HUDEP-2 (cell line): ENCODE measurements at regions not wholly inside any gene's neighbourhood (a gene's known extent, or its start where the extent isn't known, plus 50 kb on each side); places are given as distances from the start of the nearest gene placed in this dataset.

Experiments used
- DNase-seq, 76 experiments: peaks; one replicate each; lab custom pipeline; 2025; ENCODE audit not compliant: unreplicated experiment in 76 of 76; lab: John Stamatoyannopoulos, UW

DNA sequence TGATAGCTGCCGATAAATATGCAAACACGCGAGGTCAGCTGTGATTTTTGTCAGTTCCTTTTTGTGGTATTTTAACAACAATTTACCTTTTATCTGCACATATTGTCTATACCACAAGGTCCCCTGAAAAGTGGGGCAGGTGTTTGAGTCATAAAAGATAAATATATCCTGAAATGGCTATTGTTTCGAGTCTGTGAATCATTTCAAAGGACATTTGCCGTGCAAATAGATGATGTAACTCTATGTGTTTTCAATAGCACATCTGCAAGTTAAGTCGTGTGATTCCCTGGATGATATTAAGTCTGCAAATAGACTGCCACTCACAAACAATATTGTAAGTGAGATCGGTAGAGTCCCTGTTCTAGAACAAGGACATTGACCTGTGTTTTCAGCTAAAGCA, 193.0 kb upstream of the PITRM1 start:
- DNase-seq: no peak

DNA sequence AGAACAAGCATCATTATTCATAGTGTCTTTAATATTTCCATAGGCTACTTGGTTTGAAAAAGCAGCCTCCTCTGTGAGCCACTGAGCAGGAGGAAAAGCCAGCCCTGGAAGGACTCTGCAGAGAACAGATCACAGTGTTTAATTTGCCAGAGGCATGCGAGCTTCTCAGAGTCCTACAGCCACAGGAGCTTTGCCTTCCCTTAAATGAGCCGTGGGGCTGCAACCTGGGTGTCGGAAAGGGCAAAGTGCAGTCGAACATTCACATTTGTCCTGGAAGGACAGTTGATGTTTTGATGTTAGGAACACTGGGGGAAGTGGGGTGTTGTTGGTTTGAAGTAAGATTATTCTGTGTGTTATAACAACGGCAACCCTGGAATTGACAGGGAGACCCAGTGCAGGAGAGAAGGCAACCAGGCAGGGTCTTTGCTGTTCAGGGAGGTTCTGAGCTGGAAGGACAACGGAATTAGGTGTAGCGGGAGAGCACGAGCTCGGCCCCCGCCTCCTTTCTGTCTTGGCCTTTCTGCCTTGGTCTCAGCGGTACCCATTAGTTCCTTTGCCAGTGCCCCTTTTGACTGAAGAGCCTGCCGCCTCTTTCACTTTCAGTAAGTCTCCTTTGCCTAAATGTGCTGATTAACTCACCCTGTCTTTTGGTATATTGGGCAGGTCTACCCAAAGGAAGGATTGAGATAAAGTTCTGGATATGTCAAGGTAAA, 192.3 kb upstream of the PITRM1 start:
- DNase-seq: no peak

DNA sequence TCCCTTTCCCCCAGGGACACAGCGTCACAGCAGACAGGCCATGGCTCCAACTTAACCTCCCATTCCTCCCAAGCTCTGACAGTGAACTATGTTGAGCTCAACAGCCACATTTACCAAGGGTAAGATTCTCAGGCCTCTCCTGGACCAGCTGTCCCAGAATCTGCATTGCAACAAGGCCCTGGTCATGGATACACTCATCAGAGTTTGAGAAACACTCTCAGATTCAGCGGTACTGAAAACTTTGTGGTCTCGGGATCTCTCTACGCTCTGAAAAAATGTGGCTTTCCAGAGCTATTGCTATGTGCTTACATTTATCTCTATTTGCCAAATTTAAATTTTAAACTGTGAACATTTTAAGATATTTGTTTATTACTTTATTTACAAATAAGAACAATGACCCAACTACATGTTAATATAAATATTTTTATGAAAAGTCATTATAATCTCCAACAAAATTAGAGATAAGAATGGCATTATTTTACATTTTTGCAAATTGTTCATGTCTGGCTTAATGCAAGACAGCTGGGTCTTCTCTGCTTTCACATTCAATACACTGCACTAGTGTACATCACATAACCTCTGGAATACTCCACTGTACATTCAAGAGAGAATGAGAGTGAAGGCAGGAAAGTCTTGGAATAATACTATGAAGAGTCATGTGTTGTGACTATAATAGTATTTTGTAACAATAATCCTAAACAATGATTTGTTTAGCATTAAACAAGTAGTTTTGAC, 190.9 kb upstream of the PITRM1 start:
- DNase-seq: no peak

DNA sequence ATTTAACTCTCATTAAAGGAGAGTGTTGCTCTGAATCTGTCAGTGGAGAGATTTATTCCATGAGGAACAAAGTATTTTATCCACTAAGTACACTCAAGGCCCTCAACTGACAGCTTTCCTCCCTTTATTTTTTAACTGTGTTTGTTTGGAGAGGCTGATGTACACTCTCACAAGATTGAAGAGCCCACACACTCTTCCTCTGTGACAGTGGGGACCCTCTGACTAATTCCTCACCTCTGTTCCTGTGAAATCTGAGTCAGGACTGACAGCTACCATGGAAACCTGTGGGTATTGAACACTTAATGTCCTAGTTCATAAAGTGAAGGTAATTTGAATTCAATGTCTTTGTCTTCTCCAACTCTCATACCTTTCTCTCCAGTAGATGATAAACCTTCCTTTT, 189.8 kb upstream of the PITRM1 start:
- no peak for DNase-seq

DNA sequence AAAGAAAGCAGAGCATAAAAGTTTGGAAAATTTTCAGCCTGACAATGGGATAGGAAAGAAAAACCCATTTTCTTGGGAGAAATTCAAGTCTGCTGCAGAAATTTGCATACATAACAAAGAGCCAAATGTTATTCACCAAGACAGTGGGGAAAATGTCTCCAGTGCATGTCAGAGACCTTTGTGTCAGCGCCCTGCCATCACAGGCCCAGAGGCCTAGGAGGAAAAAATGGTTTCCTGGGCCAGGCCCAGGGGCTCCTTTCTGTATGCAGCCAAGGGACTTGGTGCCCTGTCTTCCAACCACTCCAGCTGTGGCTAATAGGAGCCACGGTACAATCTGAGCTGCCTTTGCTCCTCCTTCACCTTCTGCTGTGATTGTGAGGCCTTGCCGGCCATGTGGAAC, 189.1 kb upstream of the PITRM1 start:
- no peak for DNase-seq

DNA sequence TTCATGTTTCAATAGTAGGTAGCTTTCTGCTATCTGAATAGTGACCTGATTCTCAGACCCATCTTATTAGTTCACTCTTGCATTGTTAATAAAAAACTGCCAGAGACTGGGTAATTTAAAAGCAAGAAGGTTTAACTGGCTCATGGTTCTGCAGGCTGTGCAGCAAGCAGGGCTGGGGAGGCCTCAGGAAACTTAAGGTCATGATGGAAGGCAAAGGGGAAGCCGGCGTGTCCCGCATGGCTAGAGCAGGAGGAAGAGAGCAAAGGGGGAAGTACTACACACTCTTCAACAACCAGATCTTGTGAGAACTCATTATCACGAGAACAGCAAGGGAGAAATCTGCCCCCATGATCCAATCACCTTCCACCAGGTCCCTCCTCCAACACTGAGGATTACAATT, 185.2 kb upstream of the PITRM1 start:
- DNase-seq: no peak

DNA sequence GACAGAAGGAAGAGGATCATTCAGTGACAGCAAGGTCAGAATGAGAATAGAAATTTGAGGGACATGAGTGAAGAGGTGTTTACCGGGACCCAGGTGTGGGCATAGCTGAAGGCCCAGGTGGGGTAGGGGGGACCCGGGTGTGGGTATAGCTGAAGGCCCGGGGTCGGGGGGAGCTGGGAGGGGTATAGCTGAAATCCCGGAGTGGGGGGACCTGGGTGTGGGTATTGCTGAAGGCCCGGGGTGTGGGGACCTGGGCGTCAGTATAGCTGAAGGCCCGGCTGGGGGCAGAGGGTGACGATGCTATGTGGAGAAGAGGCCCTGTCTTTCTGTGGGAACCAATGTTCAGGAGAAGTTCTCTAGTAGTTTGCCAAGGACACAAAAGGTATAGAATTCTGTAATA, 183.0 kb upstream of the PITRM1 start:
- no peak for DNase-seq

DNA sequence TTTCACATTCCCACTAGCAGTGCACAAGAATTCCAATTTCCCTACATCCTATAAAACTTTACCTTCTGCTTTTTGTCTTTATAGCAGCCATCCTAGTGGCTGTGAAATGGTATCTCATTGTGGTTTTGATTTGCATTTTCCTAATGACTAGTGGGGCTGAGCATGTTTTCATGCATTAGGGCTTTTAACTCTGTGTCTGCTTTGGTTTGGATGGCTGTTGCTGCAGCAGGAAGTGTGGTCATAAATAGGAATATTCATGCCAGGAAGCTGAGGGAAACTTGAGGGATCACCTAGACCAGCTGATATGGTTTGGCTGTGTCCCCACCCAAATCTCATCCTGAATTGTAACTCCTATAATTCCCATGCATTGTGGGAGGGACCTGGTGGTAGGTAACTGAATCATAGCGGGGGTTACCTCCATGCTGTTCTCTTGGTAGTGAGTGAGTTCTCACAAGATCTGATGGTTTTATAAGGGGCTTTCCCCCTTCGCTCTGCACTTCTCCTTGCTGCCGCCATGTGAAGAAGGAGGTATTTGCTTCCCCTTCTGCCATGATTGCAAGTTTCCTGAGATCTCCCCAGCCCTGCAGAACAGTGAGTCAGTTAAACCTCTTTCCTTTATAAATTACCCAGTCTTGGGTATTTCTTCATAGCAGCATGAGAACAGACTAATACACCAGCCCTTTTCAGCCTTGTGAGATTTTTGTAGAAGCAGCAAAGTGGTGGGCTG, 181.8 kb upstream of the PITRM1 start:
- no peak for DNase-seq

DNA sequence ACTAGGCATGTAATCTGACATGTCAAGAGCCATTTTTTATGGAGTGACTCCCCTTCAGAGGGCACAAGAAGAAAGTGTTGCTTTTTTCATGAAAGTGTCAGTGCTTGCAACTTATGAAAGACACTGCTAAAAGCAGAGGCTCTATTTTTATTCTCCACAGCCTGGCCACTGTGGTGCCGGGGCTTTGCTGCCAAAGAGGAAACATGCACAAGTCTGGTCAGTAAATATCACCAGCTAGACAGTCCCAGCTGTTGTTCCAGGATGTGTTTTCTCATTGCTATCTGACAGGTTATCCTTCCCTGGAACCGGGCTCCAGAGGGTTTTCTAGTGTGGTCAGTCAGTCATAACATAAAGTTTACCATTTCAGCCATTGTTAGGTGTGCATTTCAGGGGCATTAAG, 180.7 kb upstream of the PITRM1 start:
- DNase-seq: no peak

DNA sequence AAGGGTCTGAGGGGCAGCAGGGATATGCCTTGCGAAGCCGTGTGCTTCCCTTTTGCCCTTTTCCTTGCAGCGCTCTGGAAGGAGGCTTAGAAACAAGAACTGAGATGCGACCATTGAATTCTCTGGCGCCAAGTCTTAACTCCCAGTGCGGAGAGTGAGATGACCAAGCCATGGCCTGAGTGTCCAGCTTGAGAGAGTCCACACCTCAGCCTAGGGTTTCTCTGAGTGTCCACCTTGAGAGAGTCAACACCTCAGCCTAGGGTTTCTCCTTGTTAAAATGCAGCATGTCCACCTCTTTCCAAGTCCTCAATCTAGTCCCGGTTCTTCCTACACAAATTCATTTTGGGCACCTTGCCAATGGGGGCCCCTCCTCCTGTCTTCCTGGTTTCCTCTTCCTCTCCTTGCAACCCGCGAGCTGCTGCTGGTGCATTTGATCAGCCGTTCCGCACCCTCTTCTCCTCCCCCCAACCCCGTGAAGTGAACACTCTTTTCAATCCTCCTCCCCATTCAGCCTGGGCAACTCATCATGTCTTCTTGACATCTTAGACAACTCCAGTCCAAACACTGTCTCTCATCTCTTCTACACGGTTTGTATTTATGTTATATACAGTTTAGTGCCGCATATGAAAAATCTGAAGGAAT, 178.2 kb upstream of the PITRM1 start:
- no peak for DNase-seq

DNA sequence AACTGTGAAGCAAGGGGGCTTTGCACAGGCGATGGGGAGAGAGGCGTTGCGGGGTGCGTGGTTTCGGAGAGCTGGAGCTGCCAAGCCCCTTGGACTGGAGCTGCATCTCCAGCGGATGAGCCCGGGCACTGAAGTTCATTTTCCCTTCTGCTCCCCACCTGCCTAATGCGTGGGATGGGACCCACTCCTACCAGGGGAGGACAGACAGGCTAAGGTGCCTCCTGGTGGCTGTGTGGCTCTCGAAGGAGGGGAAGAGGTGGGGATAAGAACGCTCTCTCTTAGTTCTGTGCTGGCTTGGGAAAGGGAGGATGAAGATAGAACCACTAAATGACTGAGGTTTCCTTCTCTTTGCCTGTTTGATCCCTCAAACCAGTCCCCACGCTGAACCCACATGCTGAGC, 177.6 kb upstream of the PITRM1 start:
- no peak for DNase-seq

DNA sequence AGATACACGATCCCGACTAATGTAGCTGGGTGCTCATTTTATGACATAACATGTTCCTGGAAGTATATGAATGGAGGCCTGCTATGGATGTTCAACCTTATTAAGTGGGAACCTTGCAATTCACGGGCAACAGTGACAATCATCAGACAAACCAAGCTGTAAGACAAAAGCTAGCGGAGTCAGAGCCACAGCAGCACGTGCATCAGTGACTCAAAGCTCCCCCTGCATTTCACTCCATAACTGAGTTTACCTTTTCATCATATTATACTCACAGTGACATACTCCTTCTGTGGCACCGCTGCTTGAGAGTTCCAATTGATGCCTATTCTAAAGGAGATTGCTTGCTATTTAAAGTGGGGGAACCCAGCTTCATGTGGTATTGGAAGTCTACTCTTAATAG, 176.0 kb upstream of the PITRM1 start:
- DNase-seq: no peak

DNA sequence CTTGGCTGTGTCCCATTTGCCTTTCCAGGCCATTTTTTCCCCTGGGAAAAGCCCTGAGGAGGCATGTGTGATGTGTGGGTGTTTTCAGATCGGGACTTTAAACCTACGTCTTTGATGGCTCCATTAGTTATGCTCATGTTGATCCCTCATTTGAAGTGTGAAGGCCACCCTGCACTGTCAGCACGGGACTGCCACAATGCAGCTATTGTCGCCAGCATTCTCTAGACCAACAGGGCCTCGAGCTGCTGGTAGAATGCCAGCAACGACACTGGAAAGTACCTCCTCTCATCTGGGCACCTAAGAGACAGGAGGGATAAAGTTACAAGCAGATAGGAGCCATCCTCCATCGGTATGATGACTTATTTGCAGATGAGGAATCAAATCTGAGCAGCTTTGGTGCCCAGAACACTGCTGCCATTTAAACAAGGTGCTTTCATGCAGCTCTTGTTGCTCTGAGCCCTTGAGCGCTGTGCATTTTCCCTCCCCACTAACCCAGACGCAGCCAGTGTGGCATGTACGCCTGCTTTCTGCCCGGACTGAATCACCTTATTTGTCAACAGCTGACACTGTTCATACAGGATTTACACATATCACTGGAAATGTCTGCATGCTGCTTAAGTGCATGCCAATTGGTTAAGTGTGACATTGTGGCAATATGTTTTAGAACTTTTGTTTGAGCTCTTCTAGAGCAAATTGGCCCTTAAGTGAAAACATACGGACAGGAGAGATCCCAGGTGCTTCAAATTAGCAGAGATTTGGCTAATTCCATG, 175.0 kb upstream of the PITRM1 start:
- no peak for DNase-seq

DNA sequence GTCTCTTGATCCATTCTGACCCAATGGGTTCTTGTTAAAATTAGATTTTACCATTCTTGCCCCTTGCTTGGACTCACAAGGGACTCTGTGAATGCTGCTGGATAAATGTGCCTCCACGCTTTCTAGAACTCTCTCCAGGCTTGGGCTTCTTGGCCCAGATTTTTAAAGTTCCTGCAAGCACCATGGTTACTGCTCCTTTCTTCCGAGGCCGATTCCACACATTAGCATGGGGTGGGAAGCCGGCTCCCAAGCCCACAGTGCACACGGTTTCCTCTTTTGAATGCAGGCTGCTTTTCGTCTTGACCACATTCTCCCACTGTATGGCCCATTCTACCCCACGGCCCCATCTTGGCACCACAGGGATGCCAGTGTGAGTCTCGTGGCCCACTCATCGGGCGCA, 174.3 kb upstream of the PITRM1 start:
- DNase-seq: no peak

DNA sequence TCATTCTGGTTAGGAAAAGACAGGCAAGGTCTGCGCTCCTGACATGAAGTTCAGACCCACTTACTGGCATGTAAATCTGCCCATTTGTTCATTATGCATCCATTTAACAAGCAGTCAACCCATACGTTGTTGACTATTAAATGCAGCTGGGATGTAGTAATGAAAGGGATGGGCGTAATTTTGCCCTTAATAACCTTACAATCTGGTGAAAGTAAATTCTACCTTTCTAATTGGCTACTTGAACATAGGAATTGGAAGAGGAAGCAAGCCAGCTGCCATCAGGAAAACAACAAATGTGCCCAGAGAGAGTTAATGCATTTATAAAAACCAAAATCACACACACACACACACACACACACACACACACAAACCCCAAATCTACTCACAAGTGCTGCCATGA, 170.2 kb upstream of the PITRM1 start:
- DNase-seq: no peak

DNA sequence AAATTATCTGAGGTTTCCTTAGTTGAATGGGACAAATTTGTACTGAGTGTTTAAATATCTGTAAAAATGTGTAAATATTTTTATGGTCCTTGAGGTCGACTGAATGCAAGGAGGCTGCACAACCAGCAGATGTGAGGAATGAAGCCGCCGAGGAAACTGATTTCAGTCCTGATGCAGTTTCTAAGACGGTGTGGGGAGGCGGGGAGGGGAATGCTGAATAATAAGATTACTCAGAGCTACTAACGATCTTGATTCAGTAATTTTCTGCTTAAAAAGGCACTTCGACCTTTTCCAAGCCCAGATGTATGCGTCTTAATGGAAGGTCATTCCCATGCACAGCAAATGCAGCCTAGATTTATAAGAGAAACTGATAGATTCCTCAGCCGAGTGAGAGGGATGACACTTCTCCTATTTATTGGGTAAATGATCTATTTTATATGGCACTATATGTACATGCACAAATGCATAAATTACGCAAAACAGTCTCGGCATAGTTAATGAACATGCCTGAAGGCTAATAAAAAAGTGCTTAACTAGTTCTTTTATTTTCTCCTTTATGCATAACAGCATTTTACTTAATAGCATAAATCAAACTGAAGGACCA, 167.6 kb upstream of the PITRM1 start:
- DNase-seq: no peak

DNA sequence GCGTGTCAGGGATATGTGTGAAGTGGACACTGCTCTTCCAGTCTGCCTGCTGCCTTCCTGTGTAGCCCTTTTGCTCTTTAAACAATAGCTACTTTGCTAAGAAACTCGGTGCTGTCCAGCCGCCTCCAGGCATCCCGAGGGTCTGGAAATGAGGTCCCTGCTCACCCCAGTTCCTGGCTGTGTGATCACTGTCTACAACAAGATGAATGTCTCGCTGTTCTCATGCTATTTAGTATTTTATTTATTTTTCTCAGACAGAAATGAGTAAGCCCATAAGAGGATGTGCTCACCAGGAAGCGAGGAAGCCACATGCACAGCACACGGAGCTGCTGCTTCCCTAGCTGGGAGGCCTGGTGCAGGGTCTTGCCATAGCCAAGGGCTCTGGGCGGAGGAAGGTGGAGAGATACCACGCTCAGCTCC, 167.0 kb upstream of the PITRM1 start:
- DNase-seq: no peak

DNA sequence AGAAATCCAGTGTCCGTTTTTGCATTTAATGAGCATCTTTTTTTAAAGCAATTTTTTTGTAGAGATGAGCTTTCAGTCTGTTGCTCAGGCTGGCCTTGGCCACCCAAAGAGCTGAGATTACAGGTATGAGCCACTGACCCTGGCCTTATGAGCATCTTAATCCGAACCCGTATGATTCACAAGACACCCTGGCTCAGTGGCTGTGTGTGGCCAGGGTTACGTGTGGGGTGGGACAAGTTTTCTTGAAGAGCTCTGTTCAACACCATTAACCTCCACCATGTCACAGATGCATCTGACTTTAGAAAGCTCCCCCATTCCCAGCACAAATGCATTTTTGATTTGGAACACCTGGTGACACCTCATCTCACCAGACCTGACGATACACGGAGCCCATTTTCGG, 166.5 kb upstream of the PITRM1 start:
- DNase-seq: no peak

DNA sequence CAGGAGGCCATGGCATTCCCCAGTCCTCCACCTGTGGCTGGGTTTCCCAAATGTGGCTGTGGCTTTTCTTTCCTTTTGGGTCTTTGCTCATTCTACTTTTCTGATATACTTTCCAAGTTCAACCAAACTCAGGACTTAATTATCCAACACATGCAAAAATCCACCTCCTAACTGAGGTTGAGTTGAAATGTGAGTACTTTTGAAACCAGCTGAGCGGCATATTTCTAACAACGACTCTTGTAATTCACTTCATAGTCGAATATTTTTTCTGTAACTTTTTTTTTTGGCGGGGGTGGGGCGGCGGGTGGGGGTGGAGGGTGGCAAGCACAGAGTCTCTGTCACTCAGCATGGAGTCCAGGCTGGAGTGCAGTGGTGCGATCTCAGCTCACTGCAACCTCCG, 165.2 kb upstream of the PITRM1 start:
- DNase-seq: no peak

DNA sequence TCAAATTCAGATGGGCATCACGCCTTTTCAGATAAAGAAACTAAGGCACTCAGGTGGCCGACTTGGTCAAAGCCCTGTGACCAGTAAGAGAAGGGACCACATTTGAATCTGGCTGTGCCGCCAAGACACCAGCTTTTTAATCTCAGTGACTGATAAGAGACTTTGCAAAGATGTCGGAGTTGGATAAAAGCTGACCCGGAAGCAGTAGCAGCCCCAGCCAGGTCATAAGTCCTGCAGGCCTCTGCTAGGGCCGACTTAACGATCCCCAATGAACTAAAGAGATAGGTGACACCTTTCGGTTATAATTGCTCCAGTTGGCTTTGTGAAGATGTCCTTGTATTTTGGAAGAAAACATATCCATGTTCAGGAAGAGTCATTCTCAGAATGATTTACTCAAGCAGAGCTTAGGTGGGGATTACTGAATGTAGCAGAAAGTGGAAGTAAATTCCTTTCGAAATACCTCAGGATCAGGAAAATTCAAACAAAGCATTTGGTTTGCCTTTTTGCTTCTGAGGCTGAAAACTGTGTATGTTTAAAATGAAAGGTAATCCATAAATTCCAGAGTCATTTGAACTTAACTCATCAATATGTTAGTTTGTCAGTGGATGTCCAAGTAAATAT, 164.2 kb upstream of the PITRM1 start:
- no peak for DNase-seq
